Uterus (tissue), 3 donors: ENCODE measurements at regions not wholly inside any gene's neighbourhood (a gene's known extent, or its start where the extent isn't known, plus 50 kb on each side); places are given as distances from the start of the nearest gene placed in this dataset.

ENCODE experiments used
- DNase-seq, 2 donors: peaks; one replicate each; pipeline ENCODE4 v3.0.0-alpha.2; 2019 to 2020
- H3K27ac ChIP-seq, 2 donors: fragments of 200-600 bp; sonication (generic); 1 replicate in 1 of 2; 2 replicates in 1 of 2; pipeline ENCODE4 v1.5.1; 2016 to 2018
- H3K27me3 ChIP-seq, 2 donors: fragments of 200-600 bp; sonication (generic); one replicate each; pipeline ENCODE4 v1.5.1; 2018 to 2019; ENCODE audit warnings: control low read depth in 1 of 2
- H3K36me3 ChIP-seq, 2 donors: fragments of 200-600 bp; sonication (generic); one replicate each; pipeline ENCODE4 v1.5.1; 2019; ENCODE audit warnings: control low read depth in 1 of 2
- H3K4me1 ChIP-seq, 2 donors: fragments of 200-600 bp; sonication (generic); one replicate each; pipeline ENCODE4 v1.5.1; 2018 to 2019; ENCODE audit warnings: control low read depth in 1 of 2
- H3K4me3 ChIP-seq, 2 donors: fragments of 200-600 bp; sonication (generic); 1 replicate in 1 of 2; 2 replicates in 1 of 2; pipeline ENCODE4 v1.5.1; 2018 to 2019; ENCODE audit warnings: mild to moderate bottlenecking in 1 of 2
- H3K9me3 ChIP-seq, 2 donors: fragments of 200-600 bp; sonication (generic); one replicate each; pipeline ENCODE4 v1.5.1; 2019; ENCODE audit warnings: control low read depth in 1 of 2
- CTCF ChIP-seq, 4 experiments: fragments of 200-600 bp in 2 of 4; fragments of 450-650 bp in 2 of 4; sonication (generic) in 2 of 4; IDR thresholded peaks; one replicate each; pipeline ENCODE4 v1.5.1; 2016 to 2019; ENCODE audit warnings: antibody characterized with exemption in 4 of 4, mild to moderate bottlenecking in 2 of 4, moderate library complexity in 1 of 4
- POLR2A ChIP-seq, 2 donors: fragments of 450-650 bp; IDR thresholded peaks; one replicate each; pipeline ENCODE4 v1.6.1; 2016; ENCODE audit warnings: antibody characterized with exemption in 2 of 2, mild to moderate bottlenecking in 1 of 2, moderate library complexity in 1 of 2
- intact Hi-C: fragments of 100-400 bp; cut with DNase I; formaldehyde crosslinking; loops from one replicate; pipeline ENCODE4 v1.15.1; 2023; ENCODE audit warnings: low total_unique reads
- donor health status: DM: yes; HTN: yes; CAD: no.

GRCh38 chr5:103469288-103470040 lies 93.1 kb downstream of the NUDT12 start:
- TF ChIP-seq CTCF (IDR thresholded peaks at IDR 0.05), result no peak
- no peak for TF ChIP-seq POLR2A (IDR thresholded peaks at IDR 0.05)
- intact Hi-C loops, result no loop called here
- H3K9me3 ChIP-seq, result no peaks in the 10 kb centered on the region
- DNase-seq, result no peak
- no peaks in the 10 kb centered on the region for H3K4me1 ChIP-seq
- no peak overlapping the region for H3K27ac ChIP-seq
- H3K27me3 ChIP-seq, result no peaks in the 10 kb centered on the region
- H3K36me3 ChIP-seq, result no peaks in the 10 kb centered on the region
- H3K4me3 ChIP-seq, result no peak overlapping the region

GRCh38 chr5:103467831-103468230 lies 94.8 kb downstream of the NUDT12 start:
- TF ChIP-seq CTCF (IDR thresholded peaks at IDR 0.05) (no peak), POLR2A (IDR thresholded peaks at IDR 0.05) (no peak)
- intact Hi-C loops, result no loop called here
- H3K4me3 ChIP-seq, result no peak overlapping the region
- H3K9me3 ChIP-seq, result no peaks in the 10 kb centered on the region
- no peaks in the 10 kb centered on the region for H3K36me3 ChIP-seq
- DNase-seq, result no peak
- H3K27ac ChIP-seq, result no peak overlapping the region
- H3K27me3 ChIP-seq, result no peaks in the 10 kb centered on the region
- H3K4me1 ChIP-seq, result no peaks in the 10 kb centered on the region

GRCh38 chr5:103466495-103466894 lies 96.1 kb downstream of the NUDT12 start:
- H3K27me3 ChIP-seq, result no peaks in the 10 kb centered on the region
- intact Hi-C loops, result no loop called here
- no peak overlapping the region for H3K4me3 ChIP-seq
- no peaks in the 10 kb centered on the region for H3K36me3 ChIP-seq
- H3K4me1 ChIP-seq, result no peaks in the 10 kb centered on the region
- H3K27ac ChIP-seq, result no peak overlapping the region
- no peaks in the 10 kb centered on the region for H3K9me3 ChIP-seq
- TF ChIP-seq POLR2A (IDR thresholded peaks at IDR 0.05), result no peak
- TF ChIP-seq CTCF (IDR thresholded peaks at IDR 0.05), result no peak
- no peak for DNase-seq

- Histone ChIP-seq H3K27me3 (no peaks in the 10 kb centered on the region), H3K4me1 (no peaks in the 10 kb centered on the region), H3K9me3 (no peaks in the 10 kb centered on the region), H3K27ac (no peak overlapping the region), H3K4me3 (no peak overlapping the region), H3K36me3 (no peaks in the 10 kb centered on the region)
- no peak for DNase-seq
- TF ChIP-seq CTCF (IDR thresholded peaks at IDR 0.05), result no peak
- no peak for TF ChIP-seq POLR2A (IDR thresholded peaks at IDR 0.05)
- intact Hi-C loops, result no loop called here
Observed at GRCh38 chr5:103465891-103466290, 96.7 kb downstream of the NUDT12 start.

GRCh38 chr5:103464835-103465484 lies 97.6 kb downstream of the NUDT12 start:
- Histone ChIP-seq H3K4me3 (no peak overlapping the region), H3K9me3 (no peaks in the 10 kb centered on the region), H3K27me3 (no peaks in the 10 kb centered on the region), H3K4me1 (no peaks in the 10 kb centered on the region), H3K27ac (no peak overlapping the region), H3K36me3 (no peaks in the 10 kb centered on the region)
- TF ChIP-seq POLR2A (IDR thresholded peaks at IDR 0.05) (no peak), CTCF (IDR thresholded peaks at IDR 0.05) (no peak)
- intact Hi-C loops, result no loop called here
- no peak for DNase-seq
